ENCODE measurements at regions not wholly inside any gene's neighbourhood (a gene's known extent, or its start where the extent isn't known, plus 50 kb on each side); places are given as distances from the start of the nearest gene placed in this dataset.

DNA sequence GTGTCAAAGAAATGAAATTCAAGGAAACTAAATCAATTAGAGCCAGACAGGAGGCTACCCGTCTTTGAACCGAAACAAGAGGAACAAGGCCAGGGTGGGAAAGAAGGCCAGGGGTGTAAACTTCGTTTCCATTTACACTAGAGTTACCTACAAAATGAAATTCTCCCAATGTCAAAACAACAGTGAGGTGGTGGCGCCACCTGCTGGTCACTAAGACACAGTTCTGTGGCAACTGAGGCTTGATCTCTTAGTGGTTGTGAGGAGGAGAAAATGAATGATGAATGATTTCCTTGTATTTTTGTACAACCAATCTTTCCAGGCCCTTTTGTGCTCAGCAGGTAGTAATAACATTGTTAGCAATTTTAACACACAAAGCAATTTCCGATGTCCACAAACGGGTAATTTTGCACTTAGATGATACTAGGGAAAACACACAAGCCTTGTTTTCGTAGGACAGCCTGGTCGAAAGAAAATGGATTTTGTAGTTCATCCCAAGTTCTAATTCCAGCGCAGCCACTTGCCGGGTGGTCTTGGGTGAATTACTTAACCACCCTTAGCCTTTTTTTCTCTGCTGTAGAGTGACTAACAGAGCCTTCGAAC, 54.8 kb upstream of the SOD1 start:
- DNase-seq: peak; percentile 65 to 84 (median 72)
- Histone ChIP-seq H3K27ac (ENCODE audit: low read depth in 1 of 2, low read length in 1 of 2) (no peak overlapping the region), H3K36me3 (ENCODE audit: control insufficient read depth in 4 of 4, insufficient read depth in 4 of 4, low read length in 4 of 4) (no peaks in the 10 kb centered on the region), H3K27me3 (ENCODE audit: control insufficient read depth in 3 of 3, insufficient read depth in 3 of 3, low read length in 2 of 3) (no peaks in the 10 kb centered on the region), H3K4me3 (no peak overlapping the region), H3K9ac (ENCODE audit: insufficient read depth in 1 of 2, low read length in 2 of 2) (no peak overlapping the region), H3K4me1 (ENCODE audit: control insufficient read depth in 5 of 5, insufficient read depth in 5 of 5, low read length in 5 of 5) (no peaks in the 10 kb centered on the region), H3K9me3 (ENCODE audit: control insufficient read depth in 4 of 4, insufficient read depth in 3 of 4, low read length in 3 of 4) (no peaks in the 10 kb centered on the region)
- ATAC-seq (ENCODE audit: insufficient read depth, low FRiP score): peak; percentile 71
- TF ChIP-seq, protein P1, sequence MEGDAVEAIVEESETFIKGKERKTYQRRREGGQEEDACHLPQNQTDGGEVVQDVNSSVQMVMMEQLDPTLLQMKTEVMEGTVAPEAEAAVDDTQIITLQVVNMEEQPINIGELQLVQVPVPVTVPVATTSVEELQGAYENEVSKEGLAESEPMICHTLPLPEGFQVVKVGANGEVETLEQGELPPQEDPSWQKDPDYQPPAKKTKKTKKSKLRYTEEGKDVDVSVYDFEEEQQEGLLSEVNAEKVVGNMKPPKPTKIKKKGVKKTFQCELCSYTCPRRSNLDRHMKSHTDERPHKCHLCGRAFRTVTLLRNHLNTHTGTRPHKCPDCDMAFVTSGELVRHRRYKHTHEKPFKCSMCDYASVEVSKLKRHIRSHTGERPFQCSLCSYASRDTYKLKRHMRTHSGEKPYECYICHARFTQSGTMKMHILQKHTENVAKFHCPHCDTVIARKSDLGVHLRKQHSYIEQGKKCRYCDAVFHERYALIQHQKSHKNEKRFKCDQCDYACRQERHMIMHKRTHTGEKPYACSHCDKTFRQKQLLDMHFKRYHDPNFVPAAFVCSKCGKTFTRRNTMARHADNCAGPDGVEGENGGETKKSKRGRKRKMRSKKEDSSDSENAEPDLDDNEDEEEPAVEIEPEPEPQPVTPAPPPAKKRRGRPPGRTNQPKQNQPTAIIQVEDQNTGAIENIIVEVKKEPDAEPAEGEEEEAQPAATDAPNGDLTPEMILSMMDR (IDR thresholded peaks at IDR 0.05; ENCODE audit: control extremely low read depth, extremely low read depth): peak; percentile 77
- 36 to 40% methylated on average over 11 of the region's 11 CpGs for WGBS, 2 donors

DNA sequence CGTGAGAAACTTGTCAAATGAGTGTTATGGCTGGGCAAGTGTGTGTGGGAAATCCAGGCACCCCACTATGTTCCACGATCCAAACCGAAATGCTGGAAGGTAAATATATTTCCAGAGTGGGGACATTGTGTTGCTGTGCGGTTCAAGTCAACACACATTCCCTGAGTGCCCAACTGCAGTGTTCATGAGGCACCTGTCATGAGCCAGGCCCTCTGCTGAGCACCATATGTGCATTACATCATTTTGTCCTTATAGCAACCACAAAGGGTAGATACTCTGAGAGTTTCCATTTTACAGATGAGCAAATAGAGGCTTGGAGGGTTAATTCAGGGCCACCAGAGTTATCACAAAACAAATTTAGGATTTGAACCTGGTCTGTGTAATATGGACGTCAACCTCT, 59.9 kb upstream of the SOD1 start:
- no peak overlapping the region for H3K9ac ChIP-seq (ENCODE audit: insufficient read depth in 1 of 2, low read length in 2 of 2)
- H3K36me3 ChIP-seq (ENCODE audit: control insufficient read depth in 4 of 4, insufficient read depth in 4 of 4, low read length in 4 of 4): no peaks in the 10 kb centered on the region
- ATAC-seq (ENCODE audit: insufficient read depth, low FRiP score) (no peak), DNase-seq (no peak)
- no peak overlapping the region for H3K4me3 ChIP-seq
- no peaks in the 10 kb centered on the region for H3K4me1 ChIP-seq (ENCODE audit: control insufficient read depth in 5 of 5, insufficient read depth in 5 of 5, low read length in 5 of 5)
- peaks cover 0 to 6% (median under 1%) of the 10 kb centered on the region in 4 donors for H3K9me3 ChIP-seq (ENCODE audit: control insufficient read depth in 4 of 4, insufficient read depth in 3 of 4, low read length in 3 of 4)
- WGBS, 2 donors: 84 to 91% methylated on average over 5 of the region's 5 CpGs
- H3K27ac ChIP-seq (ENCODE audit: low read depth in 1 of 2, low read length in 1 of 2): no peak overlapping the region
- H3K27me3 ChIP-seq (ENCODE audit: control insufficient read depth in 3 of 3, insufficient read depth in 3 of 3, low read length in 2 of 3): no peaks in the 10 kb centered on the region
- TF ChIP-seq, protein P1 (IDR thresholded peaks at IDR 0.05; ENCODE audit: control extremely low read depth, extremely low read depth): no peak

DNA sequence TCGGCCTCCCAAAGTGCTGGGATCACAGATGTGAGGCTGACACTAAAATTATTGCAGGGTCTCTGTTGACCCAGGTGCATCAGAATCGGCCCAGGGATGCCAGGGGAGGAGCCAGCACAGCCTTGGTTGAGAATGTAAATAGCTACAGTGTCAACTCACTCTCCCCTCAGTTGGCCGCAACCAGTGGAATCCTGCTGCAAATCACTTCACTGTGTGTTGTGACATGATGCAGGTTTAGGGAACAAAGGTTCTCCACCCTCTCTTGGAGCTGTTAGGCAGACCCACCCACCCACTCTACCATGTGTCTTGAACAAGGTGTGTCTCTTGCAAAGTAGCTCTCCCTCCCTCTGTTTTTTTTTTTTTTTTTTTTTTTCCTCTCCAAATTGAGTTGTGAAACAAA, 60.5 kb upstream of the SOD1 start:
- Histone ChIP-seq H3K4me1 (ENCODE audit: control insufficient read depth in 5 of 5, insufficient read depth in 5 of 5, low read length in 5 of 5) (no peaks in the 10 kb centered on the region), H3K9me3 (ENCODE audit: control insufficient read depth in 4 of 4, insufficient read depth in 3 of 4, low read length in 3 of 4) (peaks cover 0 to 7% (median under 1%) of the 10 kb centered on the region in 4 donors), H3K36me3 (ENCODE audit: control insufficient read depth in 4 of 4, insufficient read depth in 4 of 4, low read length in 4 of 4) (no peaks in the 10 kb centered on the region), H3K27me3 (ENCODE audit: control insufficient read depth in 3 of 3, insufficient read depth in 3 of 3, low read length in 2 of 3) (no peaks in the 10 kb centered on the region), H3K27ac (ENCODE audit: low read depth in 1 of 2, low read length in 1 of 2) (no peak overlapping the region), H3K4me3 (no peak overlapping the region), H3K9ac (ENCODE audit: insufficient read depth in 1 of 2, low read length in 2 of 2) (no peak overlapping the region)
- TF ChIP-seq, protein P1 (IDR thresholded peaks at IDR 0.05; ENCODE audit: control extremely low read depth, extremely low read depth): no peak
- WGBS, 2 donors: 68 to 73% methylated on average over 3 of the region's 3 CpGs
- no peak for DNase-seq
- ATAC-seq (ENCODE audit: insufficient read depth, low FRiP score): no peak

DNA sequence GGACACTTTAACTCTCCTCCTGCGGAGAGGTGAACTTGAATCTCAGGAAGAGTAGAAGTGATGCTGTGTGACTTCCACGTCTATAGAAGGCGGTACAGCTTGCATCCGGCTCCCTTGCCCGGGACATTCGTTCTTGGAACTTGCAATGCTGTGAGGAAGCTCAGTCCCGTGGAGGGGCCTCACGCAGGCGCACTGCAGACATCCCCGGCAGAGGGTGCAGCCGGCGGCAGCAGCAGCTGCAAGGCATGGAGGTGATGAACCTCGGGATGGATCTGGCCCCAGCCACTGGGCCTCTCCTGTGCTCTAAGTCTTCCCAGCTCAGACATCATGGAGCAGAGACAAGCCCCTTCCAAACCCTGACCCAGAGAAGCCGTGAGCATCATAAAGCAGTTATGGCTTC, 61.8 kb upstream of the SOD1 start:
- Histone ChIP-seq H3K27me3 (ENCODE audit: control insufficient read depth in 3 of 3, insufficient read depth in 3 of 3, low read length in 2 of 3) (no peaks in the 10 kb centered on the region), H3K9ac (ENCODE audit: insufficient read depth in 1 of 2, low read length in 2 of 2) (no peak overlapping the region), H3K4me1 (ENCODE audit: control insufficient read depth in 5 of 5, insufficient read depth in 5 of 5, low read length in 5 of 5) (no peaks in the 10 kb centered on the region), H3K27ac (ENCODE audit: low read depth in 1 of 2, low read length in 1 of 2) (no peak overlapping the region), H3K9me3 (ENCODE audit: control insufficient read depth in 4 of 4, insufficient read depth in 3 of 4, low read length in 3 of 4) (peaks cover 0 to 7% (median under 1%) of the 10 kb centered on the region in 4 donors), H3K36me3 (ENCODE audit: control insufficient read depth in 4 of 4, insufficient read depth in 4 of 4, low read length in 4 of 4) (no peaks in the 10 kb centered on the region), H3K4me3 (no peak overlapping the region)
- DNase-seq (no peak), ATAC-seq (ENCODE audit: insufficient read depth, low FRiP score) (no peak)
- 89 to 92% methylated on average over 14 of the region's 14 CpGs for WGBS, 2 donors
- TF ChIP-seq, protein P1 (IDR thresholded peaks at IDR 0.05; ENCODE audit: control extremely low read depth, extremely low read depth): no peak

All from lung (tissue), 11 donors.